ENCODE measurements at regions not wholly inside any gene's neighbourhood (a gene's known extent, or its start where the extent isn't known, plus 50 kb on each side); places are given as distances from the start of the nearest gene placed in this dataset.

DNA sequence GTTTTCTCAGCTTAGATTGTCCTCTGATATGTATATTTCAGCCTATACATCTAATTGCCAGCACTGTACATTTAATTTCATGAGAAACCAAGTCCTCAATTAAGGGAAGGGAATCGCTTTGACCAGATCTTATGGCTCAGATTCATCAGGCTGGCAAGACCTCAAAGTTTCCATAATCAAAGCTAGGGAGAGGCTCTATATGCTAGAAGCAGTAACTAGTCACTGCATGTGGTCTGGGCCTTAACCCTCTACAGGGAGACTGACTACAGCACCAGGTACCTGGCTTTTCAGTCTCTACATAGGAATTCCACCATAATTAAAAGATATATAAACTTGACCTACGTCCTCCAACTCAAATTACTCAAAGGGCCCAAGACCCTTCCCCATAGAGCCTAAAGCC is 97.4 kb upstream of the JAZF1 start:
- Histone ChIP-seq H2AK9ac (replicated peaks; ENCODE audit: low read depth, low read length, poor library complexity) (no peak overlapping the region), H2BK15ac (ENCODE audit: low read depth, low read length) (no peak overlapping the region), H3K36me3 (ENCODE audit: control insufficient read depth, insufficient read depth, low read length) (no peaks in the 10 kb centered on the region), H3K4ac (ENCODE audit: low read depth, low read length) (no peak overlapping the region), H3K18ac (ENCODE audit: low read depth, low read length) (no peak overlapping the region), H4K8ac (ENCODE audit: low read depth in 2 of 2, low read length in 2 of 2) (no peak overlapping the region), H3K27ac (ENCODE audit: insufficient read depth, low read length) (no peak overlapping the region), H3K56ac (ENCODE audit: extremely low read depth, insufficient read depth, low read length) (no peak overlapping the region), H3K9me3 (ENCODE audit: control insufficient read depth, insufficient read depth, low read length) (no peaks in the 10 kb centered on the region), H3K14ac (replicated peaks; ENCODE audit: low read depth, low read length) (no peak overlapping the region), H2BK120ac (ENCODE audit: low read depth, low read length) (no peak overlapping the region), H3K23ac (ENCODE audit: low read depth, low read length) (no peak overlapping the region), H2BK20ac (ENCODE audit: low read depth, low read length) (no peak overlapping the region), H3K27me3 (ENCODE audit: control insufficient read depth, insufficient read depth, low read length) (peaks cover 12% of the 10 kb centered on the region), H2BK5ac (ENCODE audit: low read depth, low read length, poor library complexity, severe bottlenecking) (no peak overlapping the region), H3K4me1 (ENCODE audit: control insufficient read depth, insufficient read depth, low read length) (no peaks in the 10 kb centered on the region), H3K9me1 (ENCODE audit: insufficient read depth, low read length) (no peaks in the 10 kb centered on the region), H4K5ac (ENCODE audit: low read depth, low read length) (no peak overlapping the region), H3K9ac (ENCODE audit: low read depth, low read length) (no peak overlapping the region), H2AFZ (replicated peaks; ENCODE audit: low read length, poor library complexity) (no peak overlapping the region), H4K91ac (ENCODE audit: insufficient read depth, low read depth, low read length) (no peak overlapping the region), H2AK5ac (ENCODE audit: low read depth, low read length) (no peak overlapping the region), H3K4me2 (ENCODE audit: low read depth, low read length) (no peak overlapping the region), H3K79me1 (ENCODE audit: low read depth in 1 of 2, low read length in 2 of 2) (no peaks in the 10 kb centered on the region), H3K4me3 (ENCODE audit: insufficient read depth, low read depth, low read length) (no peak overlapping the region), H4K20me1 (ENCODE audit: insufficient read depth, low read length) (no peaks in the 10 kb centered on the region)
- DNase-seq (no peak), ATAC-seq (ENCODE audit: low read depth) (no peak)
- in situ Hi-C loops (cut with MboI; ENCODE audit: low sequenced_read_pairs), result loop anchor here (25.0 kb wide), 1 partner anchor 834 kb away; no protein-coding TSS in a partner anchor
- dilution Hi-C loops (cut with HindIII; ENCODE audit: low sequenced_read_pairs, unreplicated experiment), result no loop called here
- TF ChIP-seq RCOR1 (IDR thresholded peaks at IDR 0.05; ENCODE audit: insufficient replicate concordance, low read length) (no peak), SMC3 (IDR thresholded peaks at IDR 0.05; ENCODE audit: low read depth, low read length) (no peak), CEBPB (IDR thresholded peaks at IDR 0.05; ENCODE audit: low read depth, low read length) (no peak), RFX5 (IDR thresholded peaks at IDR 0.05; ENCODE audit: low read depth, low read length) (no peak), BHLHE40 (IDR thresholded peaks at IDR 0.05; ENCODE audit: low read depth, low read length) (no peak), RAD21 (IDR thresholded peaks at IDR 0.05; ENCODE audit: low read length) (no peak), MAFK (IDR thresholded peaks at IDR 0.05; ENCODE audit: low read depth, low read length) (no peak), MXI1 (IDR thresholded peaks at IDR 0.05; ENCODE audit: borderline replicate concordance, low read depth, low read length) (no peak)
- TF ChIP-seq, protein P1, sequence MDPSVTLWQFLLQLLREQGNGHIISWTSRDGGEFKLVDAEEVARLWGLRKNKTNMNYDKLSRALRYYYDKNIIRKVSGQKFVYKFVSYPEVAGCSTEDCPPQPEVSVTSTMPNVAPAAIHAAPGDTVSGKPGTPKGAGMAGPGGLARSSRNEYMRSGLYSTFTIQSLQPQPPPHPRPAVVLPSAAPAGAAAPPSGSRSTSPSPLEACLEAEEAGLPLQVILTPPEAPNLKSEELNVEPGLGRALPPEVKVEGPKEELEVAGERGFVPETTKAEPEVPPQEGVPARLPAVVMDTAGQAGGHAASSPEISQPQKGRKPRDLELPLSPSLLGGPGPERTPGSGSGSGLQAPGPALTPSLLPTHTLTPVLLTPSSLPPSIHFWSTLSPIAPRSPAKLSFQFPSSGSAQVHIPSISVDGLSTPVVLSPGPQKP (IDR thresholded peaks at IDR 0.05; ENCODE audit: borderline replicate concordance, low read depth, low read length), result no peak
- TF ChIP-seq, protein P2, sequence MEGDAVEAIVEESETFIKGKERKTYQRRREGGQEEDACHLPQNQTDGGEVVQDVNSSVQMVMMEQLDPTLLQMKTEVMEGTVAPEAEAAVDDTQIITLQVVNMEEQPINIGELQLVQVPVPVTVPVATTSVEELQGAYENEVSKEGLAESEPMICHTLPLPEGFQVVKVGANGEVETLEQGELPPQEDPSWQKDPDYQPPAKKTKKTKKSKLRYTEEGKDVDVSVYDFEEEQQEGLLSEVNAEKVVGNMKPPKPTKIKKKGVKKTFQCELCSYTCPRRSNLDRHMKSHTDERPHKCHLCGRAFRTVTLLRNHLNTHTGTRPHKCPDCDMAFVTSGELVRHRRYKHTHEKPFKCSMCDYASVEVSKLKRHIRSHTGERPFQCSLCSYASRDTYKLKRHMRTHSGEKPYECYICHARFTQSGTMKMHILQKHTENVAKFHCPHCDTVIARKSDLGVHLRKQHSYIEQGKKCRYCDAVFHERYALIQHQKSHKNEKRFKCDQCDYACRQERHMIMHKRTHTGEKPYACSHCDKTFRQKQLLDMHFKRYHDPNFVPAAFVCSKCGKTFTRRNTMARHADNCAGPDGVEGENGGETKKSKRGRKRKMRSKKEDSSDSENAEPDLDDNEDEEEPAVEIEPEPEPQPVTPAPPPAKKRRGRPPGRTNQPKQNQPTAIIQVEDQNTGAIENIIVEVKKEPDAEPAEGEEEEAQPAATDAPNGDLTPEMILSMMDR (conservative IDR thresholded peaks at IDR 0.05; ENCODE audit: low read depth, low read length), result no peak
- POLR2A ChIA-PET (ENCODE audit: unreplicated experiment), result no interaction called here
- BruUV-seq (replicated peaks), result no TSS peak
- CTCF ChIA-PET, result no interaction called here
- intact Hi-C loops (cut with micrococcal nuclease), result no loop called here
- 67% methylated on average over 1 of the region's 2 CpGs; no CpG with 5 or more reads in 1 of the 2 experiments for WGBS, 2 experiments (ENCODE audit: extremely low coverage in 2 of 2, insufficient read length in 1 of 2)

All from IMR-90 (cell line).